Posterior cingulate gyrus (tissue), 11 donors: ENCODE measurements at regions not wholly inside any gene's neighbourhood (a gene's known extent, or its start where the extent isn't known, plus 50 kb on each side); places are given as distances from the start of the nearest gene placed in this dataset.

Source experiments
- DNase-seq, 10 donors: peaks; one replicate each; pipeline versions ENCODE4 v3.0.0 to v3.0.0-alpha.2; 2020 to 2021; ENCODE audit warnings: mixed read lengths in 3 of 10
- intact Hi-C: fragments of 100-400 bp; cut with DNase I; formaldehyde crosslinking; loops from one replicate; pipeline ENCODE4 v1.15.1; 2023

GRCh38 chr12:41899577-41899976 is 245.1 kb downstream of the GXYLT1 start:
- DNase-seq, result no peak
- intact Hi-C loops, result no loop called here

DNA sequence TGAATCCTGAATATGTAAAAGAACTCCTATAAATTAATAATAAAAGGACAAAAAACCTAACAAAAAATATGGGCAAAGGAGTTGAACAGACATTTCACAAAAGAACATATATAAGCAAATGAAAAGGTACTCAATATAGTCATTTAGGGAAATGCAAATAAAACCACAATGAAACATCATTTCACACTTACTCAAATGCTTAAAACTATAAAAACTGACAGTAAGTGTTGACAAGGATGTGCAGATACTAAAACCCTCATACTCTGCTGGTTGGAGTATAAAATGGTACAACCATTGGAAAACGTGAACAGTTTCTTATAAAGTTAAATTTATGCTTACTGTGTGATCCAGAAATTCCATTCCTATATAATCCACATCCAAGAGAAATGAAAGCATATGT is 247.1 kb downstream of the GXYLT1 start:
- no peak for DNase-seq
- intact Hi-C loops, result no loop called here

DNA sequence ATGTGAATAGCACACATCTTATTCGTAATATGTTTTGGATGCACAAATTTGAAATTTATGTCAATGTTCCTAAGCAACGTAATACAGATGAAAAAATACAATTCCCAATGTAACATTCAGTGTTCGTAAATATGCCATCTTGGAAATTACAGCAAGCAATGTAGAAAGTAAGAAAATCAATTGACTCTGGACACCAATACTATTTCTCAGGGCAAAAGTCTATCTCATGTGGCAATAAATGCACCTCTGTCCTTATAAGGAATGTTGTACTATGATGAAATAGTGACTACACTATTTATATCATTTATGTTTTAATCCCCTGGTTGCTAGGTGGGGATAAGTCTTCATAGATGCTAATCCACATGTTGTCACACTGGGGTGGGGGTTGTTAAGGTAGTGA is 251.2 kb downstream of the GXYLT1 start:
- intact Hi-C loops, result no loop called here
- no peak for DNase-seq

DNA sequence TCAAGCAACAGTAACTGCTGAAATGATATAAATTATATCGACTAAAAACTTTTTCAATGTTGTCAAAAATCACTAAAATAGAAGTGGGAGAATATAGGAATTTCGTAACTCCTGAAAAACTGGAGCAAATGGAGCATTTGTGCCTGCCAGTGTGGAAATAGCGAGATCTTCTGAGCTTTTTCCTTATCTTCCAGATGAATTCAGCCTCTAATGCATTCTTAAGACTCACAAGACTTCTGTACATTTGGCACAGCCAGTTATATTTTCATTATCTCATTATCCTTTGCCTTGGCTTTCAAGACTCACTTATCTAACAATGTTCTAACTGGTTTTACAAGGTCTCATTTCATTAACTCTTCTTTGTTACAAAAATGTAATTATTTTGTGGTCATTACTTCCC is 252.4 kb downstream of the GXYLT1 start:
- no peak for DNase-seq
- intact Hi-C loops, result no loop called here

DNA sequence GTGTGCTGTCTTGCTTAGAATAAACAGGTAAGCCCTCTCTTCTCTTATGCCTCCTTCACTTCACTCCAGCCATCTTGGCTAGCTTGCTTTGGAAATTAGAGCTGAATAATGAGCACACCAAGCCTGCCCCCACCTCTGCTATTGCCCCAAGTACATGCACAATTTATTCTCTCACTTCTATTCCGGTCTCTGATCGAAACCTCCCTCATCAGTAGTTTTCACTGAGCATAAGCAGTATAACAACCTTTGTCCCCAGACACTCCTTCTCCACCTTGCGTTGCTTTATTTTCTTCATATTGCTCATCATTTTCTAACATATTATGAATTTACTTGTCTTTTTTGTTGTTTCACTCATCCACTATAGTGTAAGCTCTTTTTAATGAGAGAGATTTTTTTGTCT is 253.4 kb downstream of the GXYLT1 start:
- DNase-seq, result no peak
- intact Hi-C loops, result no loop called here

- intact Hi-C loops, result no loop called here
- DNase-seq, result no peak
Observed at GRCh38 chr12:41888285-41888684, 256.4 kb downstream of the GXYLT1 start.

DNA sequence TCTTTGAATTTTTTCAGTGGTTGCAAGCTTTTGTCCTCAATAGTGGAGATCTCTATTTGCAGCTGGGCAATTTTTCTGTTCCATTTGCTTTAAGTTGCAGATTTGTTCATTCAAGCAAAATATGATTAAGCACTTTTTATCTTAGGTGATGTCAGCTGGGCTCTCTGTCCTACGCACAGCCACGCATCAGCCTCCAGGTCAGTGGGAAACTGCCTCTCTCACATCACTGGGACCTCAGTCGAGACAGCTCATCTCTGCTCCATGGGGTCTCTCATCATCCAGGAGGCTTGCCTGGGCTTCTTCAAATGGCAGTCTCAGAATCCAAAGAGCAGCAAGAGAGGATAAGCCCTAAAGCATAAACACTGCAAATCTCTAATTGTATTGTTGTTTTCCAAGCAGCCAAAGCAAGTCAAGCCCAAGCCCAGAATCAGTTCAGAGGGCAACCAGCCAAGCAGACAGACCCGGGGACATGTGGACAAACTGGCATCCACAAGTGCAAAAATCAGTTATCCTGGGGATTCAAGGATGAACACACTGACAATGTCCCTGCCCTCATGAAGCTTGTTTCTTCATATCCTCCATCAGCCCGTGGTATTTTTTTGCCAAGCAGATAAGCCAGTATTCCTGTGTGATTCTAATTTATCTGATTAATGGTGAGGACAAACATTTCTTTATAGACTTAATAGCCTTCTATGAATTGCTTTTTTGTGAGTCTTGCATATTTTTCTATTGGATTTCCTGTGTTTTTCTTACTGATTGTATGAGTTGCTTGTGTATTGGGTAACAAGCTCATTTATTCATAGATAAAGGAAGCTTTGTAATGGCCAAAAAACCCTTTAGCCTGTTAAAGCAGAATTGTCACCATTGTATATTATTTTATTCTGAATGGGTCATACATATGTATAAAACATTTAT is 262.5 kb downstream of the GXYLT1 start:
- DNase-seq, result no peak
- intact Hi-C loops, result no loop called here

DNA sequence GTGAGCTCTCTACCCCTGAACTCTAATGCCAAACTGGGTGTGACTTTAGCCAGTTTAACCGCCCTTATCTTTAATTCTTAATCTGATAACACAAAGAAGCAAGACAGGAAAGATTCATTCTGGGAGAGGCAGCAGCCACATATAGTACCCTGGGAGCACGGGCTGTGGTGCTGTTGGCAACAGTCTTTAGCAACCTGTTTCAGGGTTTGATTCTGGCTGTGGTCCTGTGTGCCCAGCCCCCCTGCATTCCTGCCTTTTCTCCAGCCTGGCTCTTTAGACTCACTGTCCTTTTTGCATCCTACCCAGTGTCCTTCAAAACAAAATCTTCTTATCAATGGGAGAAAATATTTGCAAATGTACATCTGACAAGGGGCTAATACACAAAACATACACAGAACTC is 275.2 kb downstream of the GXYLT1 start:
- intact Hi-C loops, result no loop called here
- no peak for DNase-seq

DNA sequence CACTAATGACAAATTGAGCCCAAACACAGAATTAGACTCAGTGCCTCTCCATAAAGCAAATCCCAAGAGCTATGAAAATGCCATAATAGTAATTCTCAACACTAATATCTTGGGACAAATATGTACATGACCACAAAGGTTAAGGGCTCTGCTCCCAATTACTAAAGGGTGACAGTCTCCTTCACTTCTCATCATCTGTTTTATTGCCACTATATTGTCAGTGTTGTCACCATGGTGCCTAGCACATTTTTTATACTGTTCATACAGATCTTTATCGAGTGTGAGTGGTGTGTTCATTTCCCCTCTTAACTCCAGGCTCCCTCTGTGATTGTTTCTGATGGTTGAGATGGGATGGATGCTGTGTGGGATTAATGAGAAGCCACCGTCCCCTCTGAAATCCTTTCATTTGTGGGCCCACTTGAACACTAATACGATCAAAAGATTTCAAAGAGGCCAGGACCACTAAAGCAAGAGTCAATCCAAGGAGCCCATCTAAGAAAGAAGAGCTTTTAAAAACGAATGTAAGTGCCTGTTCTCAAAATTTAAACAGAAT is 277.7 kb downstream of the GXYLT1 start:
- intact Hi-C loops, result no loop called here
- DNase-seq, result no peak

DNA sequence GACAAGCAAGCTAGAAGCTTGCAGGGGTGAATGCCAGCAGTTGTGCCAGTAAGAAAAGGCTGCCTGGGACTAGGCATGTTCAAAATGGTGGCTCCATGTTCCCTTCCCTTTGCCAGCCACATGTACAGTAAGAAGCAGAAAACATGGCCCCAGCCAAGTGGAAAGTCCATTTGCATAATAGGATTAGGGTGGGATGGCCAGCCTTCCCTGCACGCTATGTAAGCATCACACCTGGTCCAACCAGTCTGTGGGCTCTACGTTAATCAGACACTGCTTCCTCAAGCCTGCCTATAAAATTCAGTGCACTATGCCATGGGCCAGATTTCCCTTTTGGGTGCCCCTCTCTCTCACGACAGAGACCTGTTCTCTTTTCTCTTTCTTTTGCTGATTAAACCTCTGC is 288.4 kb downstream of the GXYLT1 start:
- intact Hi-C loops, result no loop called here

GRCh38 chr12:41850046-41850445 is 294.6 kb downstream of the GXYLT1 start:
- DNase-seq, result no peak
- intact Hi-C loops, result no loop called here

More for the DNA sequence above, 288.4 kb downstream of the GXYLT1 start:
- no peak for DNase-seq

- no peak for DNase-seq
- intact Hi-C loops, result no loop called here
Observed at GRCh38 chr12:41846718-41847117, 298.0 kb downstream of the GXYLT1 start.

DNA sequence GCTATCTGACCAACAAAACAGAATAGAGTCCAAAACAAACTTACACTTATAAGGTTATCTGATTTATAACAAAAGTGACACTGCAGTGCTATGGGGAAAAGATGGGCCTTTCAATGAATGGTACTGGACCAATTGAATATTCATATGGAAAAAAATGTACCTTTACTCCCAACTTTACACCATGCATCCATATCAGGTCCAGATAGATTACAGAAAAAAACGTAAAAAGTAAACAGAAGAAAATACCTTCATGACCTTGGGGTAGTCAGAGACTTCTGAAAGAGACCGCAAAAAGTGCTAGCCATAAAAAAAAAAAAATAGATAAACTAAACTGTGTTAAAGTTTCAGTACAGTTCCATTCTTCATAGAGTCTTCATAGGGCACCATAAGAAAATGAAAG is 308.3 kb downstream of the GXYLT1 start:
- intact Hi-C loops, result no loop called here
- DNase-seq, result no peak

GRCh38 chr12:41835556-41835955 is 309.1 kb downstream of the GXYLT1 start:
- intact Hi-C loops, result no loop called here
- no peak for DNase-seq

DNA sequence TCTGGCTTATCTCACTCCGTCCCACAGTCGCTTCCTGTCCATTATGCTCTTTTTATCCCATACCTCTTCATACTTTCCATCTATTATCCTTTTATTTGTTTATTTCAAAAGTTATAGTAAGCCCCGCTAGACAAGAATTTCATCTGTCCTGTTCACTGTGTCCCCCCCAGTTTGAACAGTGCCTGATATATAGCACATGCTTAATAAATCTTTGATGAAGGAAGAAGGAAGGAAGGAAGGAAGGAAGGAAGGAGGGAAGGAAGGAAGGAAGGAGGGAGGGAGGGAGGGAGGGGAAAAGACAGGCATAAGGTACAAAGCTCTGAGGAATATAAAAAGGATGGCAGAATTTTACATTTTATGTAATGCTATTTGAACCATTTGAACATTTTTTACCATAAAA is 324.7 kb downstream of the GXYLT1 start:
- DNase-seq, result no peak
- intact Hi-C loops, result no loop called here

DNA sequence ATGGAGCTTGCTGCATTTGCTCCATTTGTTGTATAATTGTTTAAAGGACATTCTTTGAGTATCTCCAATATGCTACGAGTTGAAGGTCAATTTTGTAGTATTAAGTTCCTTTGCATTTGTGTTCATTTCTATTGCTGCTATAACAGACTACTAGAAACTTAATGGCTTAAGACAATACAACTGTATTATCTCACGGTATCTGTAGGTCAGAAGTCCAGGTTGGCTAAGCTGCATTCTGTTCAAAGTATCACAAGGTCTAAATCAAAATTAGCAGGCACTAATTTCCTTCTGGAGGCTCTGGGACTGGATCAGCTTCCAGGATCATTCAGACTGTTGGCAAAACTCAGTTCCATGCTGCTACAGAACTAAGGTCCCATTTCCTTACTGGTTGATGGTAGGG is 340.6 kb downstream of the GXYLT1 start:
- no peak for DNase-seq
- intact Hi-C loops, result no loop called here

- DNase-seq, result peak in 1 of 10 donors; percentile 33
- intact Hi-C loops, result no loop called here
Observed at GRCh38 chr12:41802803-41803202, 341.9 kb downstream of the GXYLT1 start.

DNA sequence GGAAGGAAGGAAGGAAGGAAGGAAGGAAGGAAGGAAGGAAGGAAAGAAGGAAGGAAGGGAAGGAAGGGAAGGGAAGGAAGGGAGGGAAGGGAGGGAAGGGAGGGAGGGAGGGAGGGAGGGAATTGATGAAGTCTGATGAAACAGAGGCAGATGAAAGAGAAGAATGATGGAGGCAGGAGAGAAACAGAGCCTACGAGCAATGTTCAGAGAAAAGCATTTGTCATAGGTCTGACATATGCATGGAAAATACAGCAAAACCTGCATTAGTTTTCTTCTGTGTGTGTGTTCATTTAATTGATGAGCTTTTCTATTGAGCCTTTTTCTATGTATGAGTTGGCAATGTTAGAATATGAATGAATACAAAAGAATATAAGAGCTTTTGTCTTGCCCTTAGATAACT is 343.4 kb downstream of the GXYLT1 start:
- no peak for DNase-seq
- intact Hi-C loops, result no loop called here

- intact Hi-C loops, result no loop called here
- DNase-seq, result no peak
Observed at GRCh38 chr12:41799671-41800070, 345.0 kb downstream of the GXYLT1 start.

- intact Hi-C loops, result no loop called here
Observed at GRCh38 chr12:41795910-41796309, 348.8 kb downstream of the GXYLT1 start.

DNA sequence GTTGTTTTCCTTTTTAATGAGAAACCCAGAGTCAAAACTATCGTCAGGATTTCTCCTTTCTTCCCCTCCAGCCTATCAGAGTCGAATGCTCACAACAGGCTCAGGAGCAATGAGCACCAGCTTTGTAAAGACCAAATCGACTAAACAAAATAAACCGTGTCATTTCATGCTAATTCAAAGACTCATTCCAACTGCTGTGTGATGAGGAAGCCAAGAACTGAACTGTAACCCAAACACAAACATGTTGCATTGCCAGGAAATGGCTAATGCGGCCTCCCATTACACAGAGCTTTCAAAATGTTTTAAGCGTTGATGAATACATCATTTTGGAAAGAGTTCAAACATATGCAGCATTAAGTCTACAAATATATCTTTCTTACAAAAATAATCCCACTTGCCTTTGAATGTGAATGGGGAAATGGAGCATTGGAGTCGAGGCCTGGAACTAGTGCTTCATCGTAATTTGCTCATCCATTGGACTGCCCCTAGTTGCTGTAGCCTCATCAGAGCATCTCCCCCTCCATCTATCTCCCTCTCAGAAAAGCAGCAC is 349.5 kb downstream of the GXYLT1 start:
- intact Hi-C loops, result no loop called here
- no peak for DNase-seq

More at GRCh38 chr12:41795910-41796309, 348.8 kb downstream of the GXYLT1 start:
- DNase-seq, result peak in 1 of 10 donors; percentile 78

DNA sequence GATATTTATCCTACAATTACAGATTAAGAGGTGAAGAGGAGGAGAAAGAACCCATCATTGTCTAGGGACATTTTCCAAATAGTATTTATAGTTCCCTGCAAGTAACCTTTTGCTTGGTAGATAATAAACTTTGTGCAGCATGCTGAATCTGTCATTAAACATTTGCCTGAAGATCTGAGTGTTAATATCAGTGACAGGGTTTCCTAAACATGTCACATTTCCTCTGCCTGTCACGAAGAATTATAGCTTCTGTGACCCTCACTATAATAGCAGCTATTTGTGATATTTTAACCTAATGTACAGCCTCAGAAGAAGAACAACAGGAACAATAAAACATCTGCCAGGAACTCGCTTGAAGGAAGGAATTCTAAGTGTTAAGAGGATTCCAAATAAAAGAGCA is 350.3 kb downstream of the GXYLT1 start:
- intact Hi-C loops, result no loop called here
- no peak for DNase-seq
